ENCODE measurements at regions not wholly inside any gene's neighbourhood (a gene's known extent, or its start where the extent isn't known, plus 50 kb on each side); places are given as distances from the start of the nearest gene placed in this dataset.

GRCh38 chr3:150311156-150311555 is 96.9 kb upstream of the TSC22D2 start:
- Histone ChIP-seq H3K36me3 (no peaks in the 10 kb centered on the region), H3K27ac (no peak overlapping the region), H3K27me3 (no peaks in the 10 kb centered on the region), H3K9me3 (no peaks in the 10 kb centered on the region), H3K4me1 (no peaks in the 10 kb centered on the region), H3K4me3 (no peak overlapping the region)
- TF ChIP-seq CTCF (IDR thresholded peaks at IDR 0.05), result no peak
- no peak for TF ChIP-seq POLR2AphosphoS5 (IDR thresholded peaks at IDR 0.05; ENCODE audit: insufficient read depth in 1 of 2, low read depth in 1 of 2)
- no peak for TF ChIP-seq POLR2A (IDR thresholded peaks at IDR 0.05)
- intact Hi-C loops (cut with DNase I), result no loop called here
- no peak for DNase-seq (ENCODE audit: extremely low spot score in 2 of 2)

GRCh38 chr3:150309557-150309956 is 98.5 kb upstream of the TSC22D2 start:
- no peak for TF ChIP-seq CTCF (IDR thresholded peaks at IDR 0.05)
- no peak for TF ChIP-seq POLR2AphosphoS5 (IDR thresholded peaks at IDR 0.05; ENCODE audit: insufficient read depth in 1 of 2, low read depth in 1 of 2)
- no peak for TF ChIP-seq POLR2A (IDR thresholded peaks at IDR 0.05)
- Histone ChIP-seq H3K4me3 (no peak overlapping the region), H3K9me3 (no peaks in the 10 kb centered on the region), H3K27ac (no peak overlapping the region), H3K36me3 (no peaks in the 10 kb centered on the region), H3K4me1 (no peaks in the 10 kb centered on the region), H3K27me3 (no peaks in the 10 kb centered on the region)
- DNase-seq (ENCODE audit: extremely low spot score in 2 of 2), result no peak
- intact Hi-C loops (cut with DNase I), result no loop called here

- TF ChIP-seq POLR2AphosphoS5 (IDR thresholded peaks at IDR 0.05; ENCODE audit: insufficient read depth in 1 of 2, low read depth in 1 of 2) (no peak), POLR2A (IDR thresholded peaks at IDR 0.05) (no peak), CTCF (IDR thresholded peaks at IDR 0.05) (no peak)
- Histone ChIP-seq H3K36me3 (no peaks in the 10 kb centered on the region), H3K9me3 (no peaks in the 10 kb centered on the region), H3K4me1 (no peaks in the 10 kb centered on the region), H3K4me3 (no peak overlapping the region), H3K27me3 (no peaks in the 10 kb centered on the region), H3K27ac (no peak overlapping the region)
- intact Hi-C loops (cut with DNase I), result no loop called here
- DNase-seq (ENCODE audit: extremely low spot score in 2 of 2), result no peak
These were observed 98.9 kb upstream of the TSC22D2 start for GRCh38 chr3:150309257-150309542.

GRCh38 chr3:150308481-150309256 is 99.4 kb upstream of the TSC22D2 start:
- Histone ChIP-seq H3K27ac (no peak overlapping the region), H3K27me3 (no peaks in the 10 kb centered on the region), H3K4me1 (no peaks in the 10 kb centered on the region), H3K4me3 (no peak overlapping the region), H3K36me3 (no peaks in the 10 kb centered on the region), H3K9me3 (no peaks in the 10 kb centered on the region)
- intact Hi-C loops (cut with DNase I), result no loop called here
- TF ChIP-seq POLR2AphosphoS5 (IDR thresholded peaks at IDR 0.05; ENCODE audit: insufficient read depth in 1 of 2, low read depth in 1 of 2) (no peak), CTCF (IDR thresholded peaks at IDR 0.05) (no peak), POLR2A (IDR thresholded peaks at IDR 0.05) (no peak)
- no peak for DNase-seq (ENCODE audit: extremely low spot score in 2 of 2)

GRCh38 chr3:150308037-150308319 is 100.1 kb upstream of the TSC22D2 start:
- TF ChIP-seq POLR2A (IDR thresholded peaks at IDR 0.05), result no peak
- TF ChIP-seq POLR2AphosphoS5 (IDR thresholded peaks at IDR 0.05; ENCODE audit: insufficient read depth in 1 of 2, low read depth in 1 of 2), result no peak
- TF ChIP-seq CTCF (IDR thresholded peaks at IDR 0.05), result no peak
- H3K4me1 ChIP-seq, result no peaks in the 10 kb centered on the region
- intact Hi-C loops (cut with DNase I), result no loop called here

More at GRCh38 chr3:150308037-150308319, 100.1 kb upstream of the TSC22D2 start:
- no peak overlapping the region for H3K27ac ChIP-seq
- H3K27me3 ChIP-seq, result no peaks in the 10 kb centered on the region
- no peak overlapping the region for H3K4me3 ChIP-seq
- H3K36me3 ChIP-seq, result no peaks in the 10 kb centered on the region
- DNase-seq (ENCODE audit: extremely low spot score in 2 of 2), result no peak
- no peaks in the 10 kb centered on the region for H3K9me3 ChIP-seq
